ENCODE measurements at regions not wholly inside any gene's neighbourhood (a gene's known extent, or its start where the extent isn't known, plus 50 kb on each side); places are given as distances from the start of the nearest gene placed in this dataset. TPM values are rescaled to one million over a fixed set of nuclear protein-coding genes. Genes with fewer than 3 reads are reported as not detected.

- Histone ChIP-seq H3K27me3 (ENCODE audit: control insufficient read depth in 1 of 2, insufficient read depth in 1 of 2, low read length in 2 of 2) (no peaks in the 10 kb centered on the region), H3K4me2 (ENCODE audit: low read length, poor library complexity, severe bottlenecking) (no peak overlapping the region), H3K18ac (ENCODE audit: low read depth in 1 of 2, low read length in 2 of 2) (no peak overlapping the region), H3K23ac (ENCODE audit: low read length in 2 of 2) (no peak overlapping the region), H2AK5ac (ENCODE audit: low read length, severe bottlenecking) (no peak overlapping the region), H2BK120ac (ENCODE audit: low read depth, low read length) (no peak overlapping the region), H3K4ac (ENCODE audit: low read depth in 1 of 2, low read length in 2 of 2) (no peak overlapping the region), H3K27ac (ENCODE audit: low read length, poor library complexity, severe bottlenecking) (no peak overlapping the region), H2BK5ac (ENCODE audit: low read depth, low read length, poor library complexity, severe bottlenecking) (no peak overlapping the region), H3K79me1 (replicated peaks; ENCODE audit: low read length, poor library complexity, severe bottlenecking) (no peaks in the 10 kb centered on the region), H2BK15ac (ENCODE audit: low read depth, poor library complexity, severe bottlenecking) (no peak overlapping the region), H4K8ac (ENCODE audit: low read length) (no peak overlapping the region), H3K9ac (ENCODE audit: low read length) (peak overlapping the region; percentile 59), H3K4me3 (ENCODE audit: insufficient read depth in 1 of 2, low read depth in 1 of 2, low read length in 2 of 2) (no peak overlapping the region), H3K9me3 (ENCODE audit: control insufficient read depth, low read length) (no peaks in the 10 kb centered on the region), H2AFZ (ENCODE audit: low read depth, low read length) (no peak overlapping the region), H4K91ac (ENCODE audit: low read length) (no peak overlapping the region), H3K36me3 (ENCODE audit: control insufficient read depth in 1 of 2, insufficient read depth in 2 of 2, low read depth in 1 of 2, low read length in 2 of 2) (no peaks in the 10 kb centered on the region), H3K4me1 (ENCODE audit: control insufficient read depth, insufficient read depth, low read depth, low read length) (peaks cover 9% of the 10 kb centered on the region), H2BK12ac (ENCODE audit: low read length in 2 of 2) (no peak overlapping the region), H3K14ac (ENCODE audit: low read length in 2 of 2) (no peak overlapping the region)
- 43% methylated on average over 4 of the region's 4 CpGs for WGBS
- DNase-seq: no peak
These were observed 49.9 kb upstream of the LMCD1 start for GRCh38 chr3:8451696-8452095.

Small RNA genes in the stretch of these regions (small RNA-seq; reads per million reads assigned to genes)
- gene RNU4ATAC17P (ENCODE audit: low read depth): not detected

Data from mesenchymal stem cell (in vitro differentiated cells and primary cell).